Activated naive CD4-positive, alpha-beta T cell (primary cell): ENCODE measurements at regions not wholly inside any gene's neighbourhood (a gene's known extent, or its start where the extent isn't known, plus 50 kb on each side); places are given as distances from the start of the nearest gene placed in this dataset.

Source experiments
- DNase-seq, 4 experiments: peaks; one replicate each; lab custom pipeline; 2025; lab: John Stamatoyannopoulos, UW

- no peak for DNase-seq
Observed at GRCh38 chr18:71899183-71899582, 645.0 kb downstream of the CBLN2 start.

- DNase-seq = no peak
Observed at GRCh38 chr18:71887509-71887908, 656.6 kb downstream of the CBLN2 start.

DNA sequence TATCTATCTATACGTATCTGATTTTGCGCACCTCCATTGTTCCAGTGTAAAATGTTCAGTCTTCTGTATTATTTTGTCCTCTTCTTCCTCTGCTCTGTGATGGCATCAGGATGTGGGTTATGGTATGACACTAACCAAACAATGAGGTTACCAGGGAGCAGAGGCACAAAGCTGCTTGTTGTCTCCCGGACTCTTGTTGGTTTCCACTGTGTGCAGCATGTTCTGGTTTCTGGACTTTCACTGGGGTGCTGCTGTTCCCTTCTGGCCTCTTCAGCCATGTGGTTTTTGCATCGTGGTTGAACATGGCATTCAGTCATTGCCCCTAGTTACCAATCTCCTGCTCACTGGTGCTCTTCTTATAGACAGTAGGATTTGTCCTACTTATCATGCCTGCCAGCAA lies 665.9 kb downstream of the CBLN2 start:
- no peak for DNase-seq

DNA sequence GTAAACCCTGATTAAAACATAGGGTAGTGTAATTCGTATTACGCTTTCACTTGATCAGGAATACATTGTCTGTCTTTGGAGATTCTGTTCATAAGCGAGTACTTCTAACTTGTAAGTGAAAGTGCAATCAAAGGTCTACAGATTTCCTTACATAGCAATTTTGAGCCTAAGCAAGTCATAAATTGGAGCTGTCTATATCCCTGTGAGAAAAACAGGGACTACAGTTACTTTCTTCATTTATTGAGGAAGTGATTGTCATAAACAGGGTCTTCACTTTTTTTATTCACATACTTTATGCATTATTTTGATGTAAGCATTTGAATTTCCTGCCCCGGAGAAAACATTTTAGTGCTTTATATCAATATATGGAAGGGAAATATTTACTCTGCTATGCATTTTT lies 670.4 kb downstream of the CBLN2 start:
- no peak for DNase-seq

DNA sequence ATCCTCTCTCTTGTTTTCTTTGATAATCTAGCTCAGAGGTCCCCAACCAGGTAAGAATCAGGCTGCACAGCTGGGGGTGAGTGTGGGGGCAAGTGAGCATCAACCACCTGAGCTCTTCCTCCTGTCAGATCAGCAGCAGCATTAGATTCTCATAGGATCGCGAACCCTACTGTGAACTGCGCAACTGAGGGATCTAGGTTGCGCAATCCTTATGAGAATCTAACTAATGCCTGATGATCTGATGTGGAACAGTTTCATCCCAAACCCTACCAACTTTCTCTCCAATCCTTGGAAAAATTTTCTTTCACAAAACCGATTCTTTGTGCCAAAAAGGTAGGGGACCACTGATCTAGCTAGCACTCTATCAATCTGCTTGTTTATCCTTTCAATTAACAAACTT lies 678.3 kb downstream of the CBLN2 start:
- DNase-seq = no peak

- no peak for DNase-seq
Observed at GRCh38 chr18:71850602-71851001, 693.5 kb downstream of the CBLN2 start.

DNA sequence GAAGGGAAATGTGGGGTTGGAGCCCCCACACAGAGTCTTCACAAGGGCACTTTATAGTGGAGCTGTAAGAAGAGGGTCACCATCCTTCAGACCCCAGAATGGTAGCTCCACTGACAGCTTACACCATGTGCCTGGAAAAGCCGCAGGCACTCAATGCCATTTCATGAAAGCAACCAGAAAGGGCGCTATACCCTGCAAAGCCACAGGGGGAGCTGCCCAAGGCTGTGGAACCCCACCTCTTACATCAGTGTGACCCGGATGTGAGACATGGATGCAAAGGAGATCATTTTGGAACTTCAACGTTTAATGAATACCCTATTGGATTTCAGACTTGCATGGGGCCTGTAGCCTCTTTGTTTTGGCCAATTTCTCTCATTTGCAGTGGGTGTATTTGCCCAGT lies 694.7 kb downstream of the CBLN2 start:
- no peak for DNase-seq

GRCh38 chr18:71846716-71847115 lies 697.4 kb downstream of the CBLN2 start:
- DNase-seq = no peak

DNA sequence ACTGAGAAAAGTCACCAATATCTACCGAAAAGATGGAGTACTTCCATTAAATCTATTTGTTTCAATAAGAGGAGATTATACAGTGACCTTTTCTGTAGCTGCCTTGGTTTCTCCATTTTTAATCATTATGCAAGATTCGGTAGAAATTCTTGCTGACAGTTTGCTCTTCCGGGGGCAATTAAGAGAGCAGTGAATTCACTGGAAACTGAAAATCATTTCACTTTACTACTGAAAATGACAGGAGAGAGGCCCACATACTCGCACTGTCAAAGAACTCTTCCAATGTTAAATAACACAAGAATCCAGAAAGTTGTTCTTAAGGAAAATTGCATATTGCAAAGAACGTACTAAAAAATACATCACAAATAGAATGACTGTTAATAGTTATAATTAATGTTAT lies 699.3 kb downstream of the CBLN2 start:
- no peak for DNase-seq

DNA sequence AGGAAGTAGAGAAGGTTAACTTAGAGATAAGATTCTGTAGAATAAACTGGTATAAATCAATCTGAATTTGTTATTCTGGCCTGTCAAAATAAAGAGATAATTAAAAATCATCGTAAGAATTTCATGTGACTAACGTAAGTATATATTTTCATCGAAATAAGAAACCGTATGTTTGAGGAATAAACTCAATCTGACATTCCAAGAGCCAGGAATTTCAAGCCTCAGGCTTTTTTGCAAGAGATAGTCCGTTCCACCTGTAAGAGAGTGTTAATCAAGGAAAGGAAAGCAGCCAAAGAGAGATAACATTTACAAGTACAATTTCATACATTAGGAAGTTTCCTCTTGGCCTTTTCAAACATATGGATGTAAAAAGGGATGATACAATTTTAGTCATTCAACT lies 701.5 kb downstream of the CBLN2 start:
- no peak for DNase-seq

DNA sequence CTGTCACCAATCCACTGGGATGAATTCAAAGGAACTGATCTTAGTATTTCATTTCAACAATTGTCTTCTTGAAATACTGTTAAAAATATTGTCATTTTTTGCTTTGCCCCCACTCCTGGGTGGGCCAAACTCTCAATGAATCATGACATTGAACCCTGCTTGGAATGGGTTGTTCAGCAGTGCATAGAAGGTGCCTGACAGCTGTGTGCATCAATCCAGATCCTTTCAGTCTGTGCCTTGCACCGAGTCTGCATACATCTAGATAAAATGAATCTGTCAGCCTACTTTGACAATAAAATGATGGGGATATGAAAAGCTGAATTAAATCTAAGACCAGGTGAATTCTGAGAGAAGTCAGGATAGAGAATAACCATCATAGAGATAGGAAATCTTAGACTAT lies 706.6 kb downstream of the CBLN2 start:
- DNase-seq = no peak

DNA sequence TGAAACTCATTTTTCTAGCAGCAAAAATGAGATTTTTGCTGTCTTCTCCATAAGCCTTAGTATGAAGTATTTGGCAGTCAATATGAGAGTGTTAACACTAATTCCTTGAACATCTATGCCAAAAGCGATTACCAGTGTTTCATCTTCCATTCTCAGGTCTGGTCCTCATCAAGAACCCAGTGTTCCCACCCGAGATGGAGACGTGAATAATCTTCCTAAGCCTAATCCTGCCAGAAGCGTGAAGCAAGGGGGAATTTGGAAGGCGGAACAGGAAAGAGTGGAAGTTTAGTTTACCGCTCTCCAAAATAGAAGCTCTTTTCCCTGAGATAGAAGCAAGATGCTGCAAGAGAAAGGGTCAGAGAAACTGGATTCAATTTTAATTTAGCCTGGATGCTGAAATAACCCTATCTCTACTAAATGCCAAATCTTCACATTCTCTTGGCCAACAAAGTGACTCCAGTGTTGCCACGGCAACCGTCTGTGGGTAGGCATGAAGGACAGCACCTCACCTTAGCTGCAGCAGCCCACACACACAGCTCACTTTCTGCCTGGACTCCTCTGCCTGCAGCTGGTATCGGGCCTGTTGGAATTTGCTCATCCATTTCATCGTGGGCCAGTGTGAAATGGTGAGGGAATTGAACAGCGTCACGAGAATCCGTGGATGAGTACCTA lies 711.1 kb downstream of the CBLN2 start:
- DNase-seq = no peak

- no peak for DNase-seq
Observed at GRCh38 chr18:71831039-71831438, 713.1 kb downstream of the CBLN2 start.

- DNase-seq = no peak
Observed at GRCh38 chr18:71827301-71827700, 716.8 kb downstream of the CBLN2 start.

DNA sequence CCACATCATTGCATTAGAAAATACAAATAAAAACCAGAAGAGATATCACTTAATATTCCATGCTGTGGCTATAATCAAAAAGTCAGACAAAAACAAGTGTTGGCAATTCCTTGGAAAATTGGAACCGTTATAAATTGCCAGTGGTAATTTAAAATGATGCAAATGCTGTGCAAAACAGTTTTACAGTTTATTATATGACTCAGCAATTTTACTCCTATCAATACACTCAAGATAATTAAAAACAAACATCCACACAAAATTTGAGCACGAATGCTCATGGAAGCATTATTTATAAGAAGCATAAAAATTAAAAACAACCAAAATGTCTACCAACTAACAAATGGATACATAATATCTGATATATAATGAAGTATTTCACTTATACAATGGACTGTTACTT lies 728.8 kb downstream of the CBLN2 start:
- DNase-seq = no peak

- DNase-seq = no peak
Observed at GRCh38 chr18:71809711-71810110, 734.4 kb downstream of the CBLN2 start.

GRCh38 chr18:71808616-71809015 lies 735.5 kb downstream of the CBLN2 start:
- DNase-seq = no peak

DNA sequence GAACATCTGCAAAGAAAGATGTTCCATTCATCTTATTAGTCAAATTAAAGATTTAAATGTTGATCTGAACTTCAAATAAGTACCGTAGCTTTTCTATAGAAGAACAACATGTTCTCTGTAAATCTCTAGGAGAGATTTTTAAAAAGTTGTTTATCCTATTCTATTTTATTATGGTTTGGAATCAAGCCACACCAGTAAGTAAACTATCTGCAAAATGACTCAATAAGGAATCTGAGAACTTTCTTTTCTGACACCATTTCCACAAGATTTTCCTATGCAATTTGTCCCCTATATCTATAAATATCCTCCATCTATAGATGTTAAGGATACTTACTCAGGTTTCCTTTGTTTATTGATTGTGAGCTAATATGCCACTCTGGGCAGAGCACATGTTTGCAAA lies 736.6 kb downstream of the CBLN2 start:
- no peak for DNase-seq

DNA sequence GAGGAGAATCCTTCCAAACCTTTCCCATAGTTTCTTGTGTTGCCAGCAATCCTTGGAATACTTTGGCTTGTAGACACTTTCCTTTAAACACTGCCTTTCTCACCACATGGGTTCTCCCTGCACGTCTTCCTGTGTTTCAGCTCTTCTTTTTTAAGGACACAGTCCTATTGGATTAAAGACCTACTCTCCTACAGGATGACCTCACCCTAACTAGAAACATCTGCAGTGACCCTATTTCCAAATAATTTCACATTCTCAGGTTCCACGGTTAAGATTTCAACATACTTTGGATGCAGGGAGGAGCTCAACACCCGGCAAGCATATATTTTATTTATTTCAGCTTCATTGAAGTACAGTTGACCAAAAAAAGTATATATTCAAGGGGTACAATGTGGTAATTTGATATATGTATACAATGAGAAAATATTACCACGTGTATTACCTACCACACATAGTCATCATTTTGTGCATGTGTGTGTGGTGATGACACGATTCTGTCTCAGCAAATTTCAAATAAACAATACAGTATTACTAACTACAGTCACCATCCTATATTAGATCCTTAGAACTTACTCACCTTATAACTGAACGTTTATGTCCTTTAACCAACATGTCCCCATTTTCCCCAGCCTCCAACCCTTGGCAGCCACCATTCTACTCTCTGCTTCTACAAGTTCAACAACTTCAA lies 745.0 kb downstream of the CBLN2 start:
- no peak for DNase-seq

- no peak for DNase-seq
Observed at GRCh38 chr18:71797554-71797953, 746.6 kb downstream of the CBLN2 start.

GRCh38 chr18:71784777-71785176 lies 759.4 kb downstream of the CBLN2 start:
- no peak for DNase-seq

GRCh38 chr18:71760541-71760940 lies 783.6 kb downstream of the CBLN2 start:
- no peak for DNase-seq

- no peak for DNase-seq
Observed at GRCh38 chr18:71754246-71754645, 789.9 kb downstream of the CBLN2 start.

GRCh38 chr18:71743634-71744033 lies 800.5 kb downstream of the CBLN2 start:
- no peak for DNase-seq
